GM04504 (cell line): ENCODE measurements at regions not wholly inside any gene's neighbourhood (a gene's known extent, or its start where the extent isn't known, plus 50 kb on each side); places are given as distances from the start of the nearest gene placed in this dataset.
A peak's percentile ranks its signal among the peaks of the same experiment; 100 is the strongest.

ENCODE experiments used
- DNase-seq: peaks from one replicate; pipeline ENCODE4 v3.0.0-alpha.2; 2012; ENCODE audit warnings: low read depth

GRCh38 chr6:157756708-157757429 is 66.2 kb upstream of the SNX9 start:
- peak; percentile 63 for DNase-seq

GRCh38 chr6:157757430-157758403 is 65.3 kb upstream of the SNX9 start:
- no peak for DNase-seq

GRCh38 chr6:157758516-157759023 is 64.5 kb upstream of the SNX9 start:
- no peak for DNase-seq

- no peak for DNase-seq
Observed at GRCh38 chr6:157759028-157759427, 64.0 kb upstream of the SNX9 start.

DNA sequence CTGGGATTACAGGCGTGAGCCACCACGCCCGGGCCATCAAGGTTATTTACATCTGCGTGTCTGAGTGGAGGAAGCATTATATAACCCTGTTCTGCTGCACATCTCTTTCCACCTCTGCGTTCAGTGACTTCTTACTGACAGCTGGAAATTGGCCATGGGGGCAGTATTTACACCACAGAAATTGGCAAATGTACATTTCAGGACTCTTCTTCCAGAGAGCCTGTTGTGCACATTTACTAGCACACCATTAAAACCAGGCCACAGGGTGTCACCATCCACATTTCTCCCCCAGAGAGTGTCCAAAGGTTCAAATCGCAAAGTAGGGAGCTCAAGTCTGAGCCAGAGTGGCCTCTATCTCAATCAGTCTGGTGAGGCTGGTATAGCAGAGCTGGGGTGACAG is 62.9 kb upstream of the SNX9 start:
- DNase-seq: no peak

- DNase-seq: peak; percentile 81
Observed at GRCh38 chr6:157760589-157761330, 62.3 kb upstream of the SNX9 start.

DNA sequence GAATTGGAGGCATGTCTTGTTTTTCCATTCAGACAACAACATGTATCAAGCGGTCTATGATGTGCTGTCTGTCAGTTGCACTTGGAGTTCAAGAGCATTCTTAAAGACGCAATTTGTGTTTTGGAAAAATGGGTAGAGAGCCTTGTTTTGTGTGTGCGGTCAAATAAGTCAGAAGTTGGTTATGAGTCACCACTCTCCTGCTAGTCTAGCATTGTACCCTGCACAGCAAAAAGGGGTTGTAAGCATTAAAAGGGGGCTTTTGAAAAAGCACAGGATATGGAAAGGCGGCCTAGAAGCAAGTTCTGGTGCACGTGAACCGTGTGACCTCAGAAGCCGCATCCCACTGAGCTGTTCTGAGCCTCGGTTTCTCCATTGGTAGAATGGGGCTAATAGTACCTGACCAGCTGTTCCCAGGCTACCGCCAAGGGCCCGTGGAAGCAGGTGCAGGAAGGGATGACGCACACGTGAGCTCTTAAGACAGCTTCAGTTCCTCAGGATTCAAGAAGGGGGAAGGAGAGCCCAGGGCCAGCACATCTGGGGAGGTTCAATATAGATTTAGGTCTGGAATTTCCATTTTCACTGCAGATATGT is 61.6 kb upstream of the SNX9 start:
- DNase-seq: no peak

DNA sequence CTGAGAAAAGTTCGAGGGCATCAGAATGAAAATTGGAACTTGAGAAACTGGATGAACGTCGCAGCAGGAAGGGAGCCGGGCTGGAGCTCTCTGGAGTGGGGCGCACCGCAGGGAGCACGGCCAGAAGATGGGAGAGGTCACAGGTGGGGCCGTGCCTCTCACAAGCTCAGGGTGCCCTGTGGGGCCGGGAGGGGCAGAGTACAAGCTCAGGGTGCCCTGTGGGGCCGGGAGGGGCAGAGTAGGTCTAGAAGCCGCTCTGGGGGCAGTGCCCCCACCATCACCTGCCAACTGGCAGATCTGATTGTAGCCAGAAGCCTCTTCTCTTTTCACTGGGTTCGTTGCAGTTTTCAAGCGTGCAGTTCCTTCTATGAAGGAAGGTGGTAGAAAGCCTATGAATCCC is 61.1 kb upstream of the SNX9 start:
- DNase-seq: no peak

GRCh38 chr6:157762636-157763035 is 60.4 kb upstream of the SNX9 start:
- no peak for DNase-seq

GRCh38 chr6:157763129-157763903 is 59.7 kb upstream of the SNX9 start:
- no peak for DNase-seq

- DNase-seq: no peak
Observed at GRCh38 chr6:157763904-157764177, 59.2 kb upstream of the SNX9 start.

- DNase-seq: peak; percentile 100
Observed at GRCh38 chr6:157764178-157765068, 58.6 kb upstream of the SNX9 start.

GRCh38 chr6:157766901-157767774 is 55.9 kb upstream of the SNX9 start:
- no peak for DNase-seq

DNA sequence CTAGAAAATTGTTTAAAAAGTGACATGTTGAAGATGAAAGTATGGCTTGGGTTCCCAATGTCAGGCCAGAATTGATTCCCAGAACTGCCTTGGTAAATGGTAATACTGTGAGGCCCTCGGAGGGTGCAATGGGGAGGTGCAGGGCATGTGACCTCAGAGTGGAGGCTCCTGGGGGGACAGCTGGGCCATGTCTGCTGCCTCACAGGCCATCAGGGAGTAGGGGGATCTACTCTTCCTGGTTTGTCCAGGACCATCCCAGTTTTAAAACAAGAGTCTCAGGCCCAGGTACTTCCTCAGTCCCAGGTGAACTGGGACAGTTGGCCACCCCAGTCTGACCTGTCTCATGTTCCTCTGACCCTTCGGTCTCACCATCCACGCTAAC is 55.3 kb upstream of the SNX9 start:
- DNase-seq: no peak

DNA sequence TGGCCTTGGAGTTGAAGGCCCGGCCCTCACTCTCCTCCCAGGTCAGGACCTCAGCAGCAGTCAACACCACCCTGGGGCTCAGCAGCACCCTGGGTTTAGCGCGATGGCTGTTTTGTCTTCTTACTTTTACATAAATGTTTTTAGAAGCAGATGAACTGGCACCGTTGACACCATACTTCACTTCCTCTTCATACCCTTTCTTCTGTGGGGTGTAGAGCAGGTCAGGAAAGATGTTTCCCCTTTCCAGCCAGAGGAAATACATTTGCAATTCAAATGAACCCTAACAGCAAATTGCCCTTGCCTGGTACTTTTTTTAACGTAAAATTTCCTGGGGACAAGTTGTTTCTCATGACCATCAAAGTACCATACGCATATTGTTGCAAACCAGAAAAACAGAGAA is 54.7 kb upstream of the SNX9 start:
- DNase-seq: no peak

DNA sequence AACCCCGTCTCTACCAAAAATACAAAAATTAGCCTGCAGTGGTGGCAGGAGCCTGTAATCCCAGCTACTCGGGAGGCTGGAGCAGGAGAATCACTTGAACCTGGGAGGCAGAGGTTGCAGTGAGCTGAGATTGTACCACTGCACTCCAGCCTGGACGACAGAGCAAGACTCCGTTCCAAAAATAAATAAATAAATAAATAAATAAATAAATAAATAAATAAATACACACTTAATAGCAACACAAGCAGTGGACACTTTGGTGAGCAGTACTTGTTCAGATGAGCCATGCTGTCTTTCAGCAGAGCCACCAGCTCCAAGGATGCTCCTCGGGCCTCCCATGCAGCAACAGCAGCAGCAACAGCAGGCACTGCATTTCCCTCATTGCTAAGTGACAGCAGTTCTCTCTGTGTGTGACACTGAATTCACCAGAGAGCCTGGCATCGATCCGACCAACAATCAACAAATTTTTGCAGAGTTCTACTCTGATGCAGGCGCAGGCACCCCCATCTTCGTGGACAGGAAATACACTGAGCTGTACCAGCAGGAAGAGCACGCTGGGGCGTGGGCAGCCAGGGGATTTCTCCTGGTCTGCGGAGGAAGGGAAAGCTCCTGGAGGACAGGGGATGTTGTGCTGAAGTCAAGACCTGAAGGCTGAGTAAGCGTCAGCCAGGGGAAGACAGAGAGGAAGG is 54.0 kb upstream of the SNX9 start:
- no peak for DNase-seq

GRCh38 chr6:157769776-157770426 is 53.1 kb upstream of the SNX9 start:
- DNase-seq: no peak

DNA sequence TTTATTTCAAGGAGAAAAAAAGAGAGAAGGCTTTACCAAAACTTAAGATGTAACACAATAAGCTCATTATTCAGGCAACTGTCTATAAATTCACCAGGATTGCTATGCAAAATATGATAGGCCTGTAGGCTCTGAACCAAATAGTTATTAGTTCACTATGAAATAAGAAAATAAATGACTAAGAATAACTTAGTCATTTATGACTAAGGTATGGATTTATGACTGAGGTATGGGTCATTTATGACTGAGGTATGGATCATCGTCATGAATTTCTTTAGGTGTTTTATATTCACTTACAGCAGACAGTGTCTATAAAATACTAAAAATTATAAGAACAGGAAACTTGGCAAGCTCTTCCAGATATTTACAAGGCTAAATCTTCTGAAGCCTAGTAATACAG is 52.1 kb upstream of the SNX9 start:
- no peak for DNase-seq
